ENCODE measurements at regions not wholly inside any gene's neighbourhood (a gene's known extent, or its start where the extent isn't known, plus 50 kb on each side); places are given as distances from the start of the nearest gene placed in this dataset.
"Not testable (repeated sequence)": the region's sequence is repeated elsewhere in the genome, so short reads cannot be mapped to it uniquely, and the experiment has no call there.

- no peak for DNase-seq
These were observed 136.3 kb upstream of the ESR1 start for GRCh38 chr6:151671195-151671594.

GRCh38 chr6:151674578-151674977 lies 132.9 kb upstream of the ESR1 start:
- no peak for DNase-seq

GRCh38 chr6:151675746-151676459 lies 131.6 kb upstream of the ESR1 start:
- peak; percentile 25 for DNase-seq

- DNase-seq: no peak
These were observed 131.0 kb upstream of the ESR1 start for GRCh38 chr6:151676460-151676945.

- no peak for DNase-seq
These were observed 130.1 kb upstream of the ESR1 start for GRCh38 chr6:151677404-151677803.

- DNase-seq: no peak
These were observed 128.4 kb upstream of the ESR1 start for GRCh38 chr6:151679081-151679480.

GRCh38 chr6:151679941-151680340 lies 127.5 kb upstream of the ESR1 start:
- DNase-seq: no peak

GRCh38 chr6:151680846-151681432 lies 126.5 kb upstream of the ESR1 start:
- no peak for DNase-seq

- DNase-seq: peak; percentile 23
These were observed 125.9 kb upstream of the ESR1 start for GRCh38 chr6:151681433-151682059.

GRCh38 chr6:151682251-151682650 lies 125.2 kb upstream of the ESR1 start:
- DNase-seq: no peak

GRCh38 chr6:151682922-151683321 lies 124.6 kb upstream of the ESR1 start:
- DNase-seq: no peak

- DNase-seq: no peak
These were observed 124.1 kb upstream of the ESR1 start for GRCh38 chr6:151683381-151683780.

- no peak for DNase-seq
These were observed 117.8 kb upstream of the ESR1 start for GRCh38 chr6:151689499-151690201.

GRCh38 chr6:151690303-151690702 lies 117.2 kb upstream of the ESR1 start:
- DNase-seq: peak; percentile 86

GRCh38 chr6:151690768-151691562 lies 116.5 kb upstream of the ESR1 start:
- DNase-seq: peak; percentile 96

- no peak for DNase-seq
These were observed 115.3 kb upstream of the ESR1 start for GRCh38 chr6:151692216-151692615.

- DNase-seq: no peak
These were observed 114.1 kb upstream of the ESR1 start for GRCh38 chr6:151693366-151693765.

GRCh38 chr6:151695156-151695555 lies 112.3 kb upstream of the ESR1 start:
- peak; percentile 24 for DNase-seq

GRCh38 chr6:151696302-151696701 lies 111.2 kb upstream of the ESR1 start:
- DNase-seq: not testable (repeated sequence)

GRCh38 chr6:151698931-151699700 lies 108.4 kb upstream of the ESR1 start:
- DNase-seq: no peak

- DNase-seq: no peak
These were observed 107.8 kb upstream of the ESR1 start for GRCh38 chr6:151699719-151700118.

All from inflammatory macrophage treated with lipopolysaccharide for 4 hours (primary cell).